HL-60 (cell line): ENCODE measurements at regions not wholly inside any gene's neighbourhood (a gene's known extent, or its start where the extent isn't known, plus 50 kb on each side); places are given as distances from the start of the nearest gene placed in this dataset.

Experiments
- DNase-seq, 2 experiments: peaks; one replicate each; pipeline ENCODE4 v3.0.0-alpha.2; 2010 to 2020; ENCODE audit warnings: low read depth in 1 of 2, low spot score in 1 of 2
- H3K27ac ChIP-seq: fragments of 250-450 bp; sonication (Bioruptor Pico); replicated peaks from 2 replicates; pipeline ENCODE4 v1.5.1; 2020; ENCODE audit warnings: mild to moderate bottlenecking, moderate library complexity
- H3K27me3 ChIP-seq: fragments of 250-450 bp; sonication (Bioruptor Pico); 2 replicates; pipeline ENCODE4 v1.5.1; 2021; ENCODE audit warnings: mild to moderate bottlenecking, moderate library complexity; ENCODE audit not compliant: insufficient read depth, poor library complexity, severe bottlenecking
- H3K4me3 ChIP-seq: replicated peaks from 2 replicates; pipeline ENCODE4 v1.5.1; 2011; ENCODE audit warnings: mild to moderate bottlenecking, control low read depth, low read length; ENCODE audit not compliant: insufficient read depth
- GABPA ChIP-seq: IDR thresholded peaks from 2 replicates; pipeline ENCODE4 v1.6.1; 2012; ENCODE audit warnings: low read depth
- POLR2AphosphoS5 ChIP-seq: IDR thresholded peaks from 2 replicates; pipeline ENCODE4 v1.6.1; 2012; ENCODE audit warnings: low read depth
- SPI1 ChIP-seq: IDR thresholded peaks from 2 replicates; pipeline ENCODE4 v1.6.1; 2012; ENCODE audit warnings: low read depth, mild to moderate bottlenecking, borderline replicate concordance
- TF ChIP-seq, protein P1 (sequence below): IDR thresholded peaks from 2 replicates; pipeline ENCODE4 v1.6.1; 2012; ENCODE audit warnings: low read depth; ENCODE audit not compliant: insufficient replicate concordance
- TF ChIP-seq, protein P2 (sequence below): IDR thresholded peaks from one replicate; pipeline ENCODE4 v1.5.1; 2011; ENCODE audit warnings: low read length, control low read depth, inconsistent platforms; ENCODE audit not compliant: insufficient read depth

DNA sequence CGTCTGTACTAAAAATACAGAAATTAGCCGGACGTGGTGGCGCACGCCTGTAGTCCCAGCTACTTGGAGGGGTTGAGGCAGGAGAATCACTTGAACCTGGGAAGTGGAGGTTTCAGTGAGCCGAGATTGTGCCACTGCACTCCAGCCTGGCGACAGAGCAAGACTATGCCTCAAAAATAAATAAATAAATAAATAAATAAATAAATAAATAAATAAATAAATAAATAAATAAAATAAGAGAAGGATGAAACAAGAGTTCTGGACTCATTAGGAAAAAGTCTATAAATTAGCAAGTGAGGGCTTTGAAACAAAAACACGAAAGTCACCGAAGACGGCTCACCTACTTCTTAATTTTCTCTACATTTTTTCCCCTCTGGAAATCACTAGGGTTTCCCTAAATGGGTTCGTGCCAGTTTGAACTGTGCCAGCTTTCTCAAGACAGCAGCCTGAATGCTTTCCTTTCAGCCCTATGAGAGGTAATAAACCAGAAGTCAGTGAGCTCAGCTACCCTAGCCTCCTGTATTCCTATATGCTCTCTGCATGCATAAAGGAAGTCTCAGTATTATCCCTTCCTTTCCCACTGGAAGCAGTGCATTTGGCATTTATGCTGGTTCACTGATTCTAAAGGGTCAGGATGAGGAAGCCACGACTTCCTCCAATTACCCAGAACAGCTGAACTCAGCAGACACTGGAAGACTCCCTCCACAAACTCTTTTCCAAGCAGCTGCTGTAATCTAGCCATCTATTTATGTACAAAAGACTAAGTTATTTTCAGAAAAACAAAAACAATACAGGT is 266.9 kb downstream of the ZBBX start:
- DNase-seq = peak in 1 of 2 experiments; percentile 13
- H3K27me3 ChIP-seq = no peaks in the 10 kb centered on the region
- TF ChIP-seq POLR2AphosphoS5 (no peak), SPI1 (peak; percentile 49; the same call in 1 of the 2 replicates)
- no peak overlapping the region for H3K27ac ChIP-seq
- H3K4me3 ChIP-seq = no peak overlapping the region

DNA sequence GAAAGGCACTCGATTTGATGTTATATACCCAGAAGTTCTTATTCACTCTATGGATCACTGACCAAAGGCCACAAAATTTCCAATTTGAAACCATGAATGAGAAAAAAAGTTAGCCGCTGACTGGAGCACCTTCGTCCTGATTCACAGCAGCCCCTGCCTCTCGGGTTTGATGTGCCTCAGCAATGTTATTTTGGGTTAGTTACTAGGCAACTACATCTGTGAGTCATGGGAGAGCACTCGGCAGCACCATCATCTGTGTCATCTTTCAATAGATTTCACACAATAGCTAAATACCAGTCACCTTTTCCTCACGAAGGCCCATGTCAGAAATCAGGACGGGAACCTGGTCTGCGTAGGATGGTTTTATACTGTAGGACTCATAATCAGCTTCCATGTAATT is 269.2 kb downstream of the ZBBX start:
- H3K4me3 ChIP-seq = no peak overlapping the region
- no peak for DNase-seq
- H3K27ac ChIP-seq = no peak overlapping the region
- no peaks in the 10 kb centered on the region for H3K27me3 ChIP-seq
- TF ChIP-seq, protein P1, sequence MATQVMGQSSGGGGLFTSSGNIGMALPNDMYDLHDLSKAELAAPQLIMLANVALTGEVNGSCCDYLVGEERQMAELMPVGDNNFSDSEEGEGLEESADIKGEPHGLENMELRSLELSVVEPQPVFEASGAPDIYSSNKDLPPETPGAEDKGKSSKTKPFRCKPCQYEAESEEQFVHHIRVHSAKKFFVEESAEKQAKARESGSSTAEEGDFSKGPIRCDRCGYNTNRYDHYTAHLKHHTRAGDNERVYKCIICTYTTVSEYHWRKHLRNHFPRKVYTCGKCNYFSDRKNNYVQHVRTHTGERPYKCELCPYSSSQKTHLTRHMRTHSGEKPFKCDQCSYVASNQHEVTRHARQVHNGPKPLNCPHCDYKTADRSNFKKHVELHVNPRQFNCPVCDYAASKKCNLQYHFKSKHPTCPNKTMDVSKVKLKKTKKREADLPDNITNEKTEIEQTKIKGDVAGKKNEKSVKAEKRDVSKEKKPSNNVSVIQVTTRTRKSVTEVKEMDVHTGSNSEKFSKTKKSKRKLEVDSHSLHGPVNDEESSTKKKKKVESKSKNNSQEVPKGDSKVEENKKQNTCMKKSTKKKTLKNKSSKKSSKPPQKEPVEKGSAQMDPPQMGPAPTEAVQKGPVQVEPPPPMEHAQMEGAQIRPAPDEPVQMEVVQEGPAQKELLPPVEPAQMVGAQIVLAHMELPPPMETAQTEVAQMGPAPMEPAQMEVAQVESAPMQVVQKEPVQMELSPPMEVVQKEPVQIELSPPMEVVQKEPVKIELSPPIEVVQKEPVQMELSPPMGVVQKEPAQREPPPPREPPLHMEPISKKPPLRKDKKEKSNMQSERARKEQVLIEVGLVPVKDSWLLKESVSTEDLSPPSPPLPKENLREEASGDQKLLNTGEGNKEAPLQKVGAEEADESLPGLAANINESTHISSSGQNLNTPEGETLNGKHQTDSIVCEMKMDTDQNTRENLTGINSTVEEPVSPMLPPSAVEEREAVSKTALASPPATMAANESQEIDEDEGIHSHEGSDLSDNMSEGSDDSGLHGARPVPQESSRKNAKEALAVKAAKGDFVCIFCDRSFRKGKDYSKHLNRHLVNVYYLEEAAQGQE = no peak
- TF ChIP-seq, protein P2, sequence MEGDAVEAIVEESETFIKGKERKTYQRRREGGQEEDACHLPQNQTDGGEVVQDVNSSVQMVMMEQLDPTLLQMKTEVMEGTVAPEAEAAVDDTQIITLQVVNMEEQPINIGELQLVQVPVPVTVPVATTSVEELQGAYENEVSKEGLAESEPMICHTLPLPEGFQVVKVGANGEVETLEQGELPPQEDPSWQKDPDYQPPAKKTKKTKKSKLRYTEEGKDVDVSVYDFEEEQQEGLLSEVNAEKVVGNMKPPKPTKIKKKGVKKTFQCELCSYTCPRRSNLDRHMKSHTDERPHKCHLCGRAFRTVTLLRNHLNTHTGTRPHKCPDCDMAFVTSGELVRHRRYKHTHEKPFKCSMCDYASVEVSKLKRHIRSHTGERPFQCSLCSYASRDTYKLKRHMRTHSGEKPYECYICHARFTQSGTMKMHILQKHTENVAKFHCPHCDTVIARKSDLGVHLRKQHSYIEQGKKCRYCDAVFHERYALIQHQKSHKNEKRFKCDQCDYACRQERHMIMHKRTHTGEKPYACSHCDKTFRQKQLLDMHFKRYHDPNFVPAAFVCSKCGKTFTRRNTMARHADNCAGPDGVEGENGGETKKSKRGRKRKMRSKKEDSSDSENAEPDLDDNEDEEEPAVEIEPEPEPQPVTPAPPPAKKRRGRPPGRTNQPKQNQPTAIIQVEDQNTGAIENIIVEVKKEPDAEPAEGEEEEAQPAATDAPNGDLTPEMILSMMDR = no peak
- no peak for TF ChIP-seq POLR2AphosphoS5
- no peak for TF ChIP-seq GABPA
- TF ChIP-seq SPI1 = no peak

DNA sequence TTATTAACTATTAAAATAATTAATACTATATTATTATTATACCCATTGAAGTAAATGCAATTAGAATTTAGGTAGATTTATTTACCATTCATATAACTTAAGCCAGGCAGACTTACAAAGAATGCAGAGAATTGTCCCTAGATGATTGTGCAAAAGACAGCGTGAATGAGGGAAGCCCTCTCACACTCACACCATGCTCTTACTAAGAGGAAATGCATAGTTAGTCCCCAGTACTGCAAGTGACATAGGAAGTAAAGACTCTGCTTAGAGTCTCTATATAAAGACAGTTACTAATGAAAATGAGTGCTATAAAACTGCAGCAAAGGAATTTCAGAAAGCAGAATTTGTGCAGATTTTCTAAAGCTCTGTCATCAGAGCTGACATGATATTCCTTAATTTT is 270.4 kb downstream of the ZBBX start:
- Histone ChIP-seq H3K27ac (no peak overlapping the region; the same call in 1 of the 2 replicates), H3K27me3 (no peaks in the 10 kb centered on the region), H3K4me3 (no peak overlapping the region)
- peak in 1 of 2 experiments; percentile 41 for DNase-seq
- no peak for TF ChIP-seq GABPA
- TF ChIP-seq, protein P2 = no peak
- no peak for TF ChIP-seq POLR2AphosphoS5
- TF ChIP-seq, protein P1 = no peak
- TF ChIP-seq SPI1 = peak; percentile 58; the same call in 1 of the 2 replicates

- Histone ChIP-seq H3K4me3 (no peak overlapping the region), H3K27me3 (no peaks in the 10 kb centered on the region), H3K27ac (no peak overlapping the region)
- no peak for DNase-seq
- TF ChIP-seq, protein P2 = no peak
- TF ChIP-seq, protein P1 = no peak
- TF ChIP-seq SPI1 (no peak), POLR2AphosphoS5 (no peak), GABPA (no peak)
These were observed 273.6 kb downstream of the ZBBX start for GRCh38 chr3:167106456-167106855.
